GM12878 (cell line): ENCODE measurements at regions not wholly inside any gene's neighbourhood (a gene's known extent, or its start where the extent isn't known, plus 50 kb on each side); places are given as distances from the start of the nearest gene placed in this dataset.

Source experiments
- ATAC-seq: fragments of 200-7000 bp; cut with Tn5 transposase; 3 replicates; pipeline ENCODE4 v1.9.1; 2020; ENCODE audit warnings: mild to moderate bottlenecking, moderate library complexity
- BruUV-seq: library from RNA; stranded (reverse); fragments of 400-500 nt; replicated peaks from 2 replicates; lab custom pipeline; 2021; lab: Mats Ljungman, UMichigan
- CTCF ChIA-PET: fragments of 300-600 bp; sonication (Branson Sonifier 250); formaldehyde crosslinking; extraction: SDS; loops from one replicate; lab custom pipeline; 2021; ENCODE audit warnings: inconsistent platforms; lab: Yijun Ruan, JAX
- POLR2A ChIA-PET: fragments of 350-600 bp; formaldehyde crosslinking; extraction: SDS; loops from one replicate; lab custom pipeline; 2021; ENCODE audit warnings: inconsistent platforms; lab: Charles Lee
- RAD21 ChIA-PET: fragments of 300-600 bp; sonication (Branson Sonifier 250); formaldehyde crosslinking; loops from one replicate; lab custom pipeline; 2023; ENCODE audit warnings: antibody characterized with exemption; ENCODE audit not compliant: unreplicated experiment; lab: Charles Lee
- SMC1A ChIA-PET: fragments of 300-600 bp; sonication (Branson Sonifier 250); formaldehyde crosslinking; loops from one replicate; lab custom pipeline; 2023; ENCODE audit not compliant: unreplicated experiment, uncharacterized antibody; lab: Charles Lee
- DNase-seq: peaks from one replicate; pipeline ENCODE4 v3.0.0-alpha.2; 2011; ENCODE audit warnings: low read depth, low spot score
- FAIRE-seq: peaks from 3 replicates; lab custom pipeline; 2011; peaks lifted over from hg19 to GRCh38; lab: Jason Lieb, UNC
- H2AFZ ChIP-seq: 2 replicates; pipeline ENCODE4 v1.6.0; 2011; ENCODE audit warnings: low read depth, low read length, control low read depth; ENCODE audit not compliant: control insufficient read depth
- H3K27ac ChIP-seq: 2 replicates; pipeline ENCODE4 v1.5.1; 2011; ENCODE audit warnings: control low read depth; ENCODE audit not compliant: control insufficient read depth, insufficient read depth
- H3K27me3 ChIP-seq, 2 experiments: replicated peaks in 1 of 2; 2 replicates each; pipeline versions ENCODE4 v1.6.0 to v1.6.1; 2011; ENCODE audit warnings: low read length in 1 of 2; ENCODE audit not compliant: control insufficient read depth in 2 of 2, insufficient read depth in 2 of 2
- H3K36me3 ChIP-seq, 2 experiments: 2 replicates each; pipeline ENCODE4 v1.5.1; 2011; ENCODE audit warnings: low read length in 1 of 2; ENCODE audit not compliant: control insufficient read depth in 2 of 2, insufficient read depth in 2 of 2
- H3K4me1 ChIP-seq: 2 replicates; pipeline ENCODE4 v1.6.1; 2011; ENCODE audit warnings: mild to moderate bottlenecking, low read length, moderate library complexity, mixed read lengths; ENCODE audit not compliant: control insufficient read depth, insufficient read depth
- H3K4me2 ChIP-seq: 2 replicates; pipeline ENCODE4 v1.6.0; 2011; ENCODE audit warnings: control low read depth; ENCODE audit not compliant: control insufficient read depth, insufficient read depth
- H3K4me3 ChIP-seq: fragments of 200-600 bp; sonication (generic); 2 replicates; pipeline ENCODE4 v1.5.1; 2016
- H3K79me2 ChIP-seq: 2 replicates; pipeline ENCODE4 v1.6.0; 2011; ENCODE audit warnings: low read length; ENCODE audit not compliant: control insufficient read depth, insufficient read depth
- H3K9ac ChIP-seq: 2 replicates; pipeline ENCODE4 v1.8.0; 2011; ENCODE audit warnings: low read length, control low read depth, mixed read lengths; ENCODE audit not compliant: control insufficient read depth, insufficient read depth
- H3K9me3 ChIP-seq: replicated peaks from 3 replicates; pipeline ENCODE4 v1.5.1; 2011; ENCODE audit warnings: mild to moderate bottlenecking, low read length; ENCODE audit not compliant: control insufficient read depth, insufficient read depth
- H4K20me1 ChIP-seq: 2 replicates; pipeline ENCODE4 v1.6.0; 2011; ENCODE audit not compliant: control insufficient read depth, insufficient read depth
- CHD2 ChIP-seq: IDR thresholded peaks from 2 replicates; pipeline ENCODE4 v1.6.1; 2011; ENCODE audit warnings: low read depth, low read length, improper control_type of control experiment, borderline replicate concordance
- MEF2A ChIP-seq: IDR thresholded peaks from 2 replicates; pipeline ENCODE4 v1.6.1; 2011; ENCODE audit warnings: low read depth, mild to moderate bottlenecking, low read length, moderate library complexity; ENCODE audit not compliant: insufficient read depth
- MYC ChIP-seq: IDR thresholded peaks from 2 replicates; pipeline ENCODE4 v1.6.1; 2011; ENCODE audit warnings: mild to moderate bottlenecking, low read length, moderate library complexity, inconsistent platforms; ENCODE audit not compliant: insufficient read depth, insufficient replicate concordance, insufficient read length, severe bottlenecking
- RAD51 ChIP-seq: fragments of 450-650 bp; IDR thresholded peaks from 2 replicates; pipeline ENCODE4 v1.6.1; 2016; ENCODE audit warnings: moderate library complexity, mild to moderate bottlenecking, inconsistent platforms
- SMAD5 ChIP-seq: IDR thresholded peaks from 2 replicates; pipeline ENCODE4 v1.6.1; 2016; ENCODE audit warnings: antibody characterized with exemption, low read depth
- SPI1 ChIP-seq: IDR thresholded peaks from 2 replicates; pipeline ENCODE4 v1.6.1; 2011; ENCODE audit warnings: low read depth, mild to moderate bottlenecking, low read length, moderate library complexity, borderline replicate concordance; ENCODE audit not compliant: insufficient read depth
- WGBS: methylation state at CpG from one replicate; pipeline ENCODE4 v1.1.6; 2016; ENCODE audit warnings: low lambda C conversion rate; ENCODE audit not compliant: insufficient replicate concordance, insufficient coverage; ENCODE audit errors: missing lambda C conversion rate; 5-methylcytosine and 5-hydroxymethylcytosine counted together
- in situ Hi-C: fragments of 300-500 bp; cut with MboI; formaldehyde crosslinking; loops from 9 replicates; pipeline ENCODE4 v1.14.3; 2018; ENCODE audit warnings: mixed read lengths
- intact Hi-C: fragments of 100-400 bp; cut with micrococcal nuclease; formaldehyde crosslinking; loops from one replicate; pipeline ENCODE4 v1.14.2; 2022; ENCODE audit not compliant: unreplicated experiment
- TF ChIP-seq, protein P1 (sequence below): IDR thresholded peaks from 2 replicates; pipeline ENCODE4 v1.6.1; 2012; ENCODE audit warnings: low read depth, low read length, improper control_type of control experiment
- TF ChIP-seq, protein P2 (sequence below): IDR thresholded peaks from 2 replicates; pipeline ENCODE4 v1.6.1; 2012; ENCODE audit warnings: low read depth, low read length, improper control_type of control experiment
- TF ChIP-seq, protein P3 (sequence below): fragments of 450-650 bp; formaldehyde crosslinking; IDR thresholded peaks from 2 replicates; pipeline ENCODE4 v1.4.0; 2020; ENCODE audit warnings: mild to moderate bottlenecking, moderate library complexity
- TF ChIP-seq, protein P4 (sequence below): IDR thresholded peaks from 2 replicates; pipeline ENCODE4 v1.6.1; 2011; ENCODE audit warnings: low read depth, mild to moderate bottlenecking, low read length, moderate library complexity, borderline replicate concordance; ENCODE audit errors: extremely low read depth
- TF ChIP-seq, protein P5 (sequence below): IDR thresholded peaks from 2 replicates; pipeline ENCODE4 v1.6.1; 2011; ENCODE audit warnings: mild to moderate bottlenecking, low read depth, low read length, moderate library complexity; ENCODE audit not compliant: insufficient replicate concordance
- TF ChIP-seq, protein P6 (sequence below): fragments of 150-350 bp; IDR thresholded peaks from 2 replicates; pipeline ENCODE4 v1.6.1; 2014; ENCODE audit warnings: mild to moderate bottlenecking, low read depth, low read length

DNA sequence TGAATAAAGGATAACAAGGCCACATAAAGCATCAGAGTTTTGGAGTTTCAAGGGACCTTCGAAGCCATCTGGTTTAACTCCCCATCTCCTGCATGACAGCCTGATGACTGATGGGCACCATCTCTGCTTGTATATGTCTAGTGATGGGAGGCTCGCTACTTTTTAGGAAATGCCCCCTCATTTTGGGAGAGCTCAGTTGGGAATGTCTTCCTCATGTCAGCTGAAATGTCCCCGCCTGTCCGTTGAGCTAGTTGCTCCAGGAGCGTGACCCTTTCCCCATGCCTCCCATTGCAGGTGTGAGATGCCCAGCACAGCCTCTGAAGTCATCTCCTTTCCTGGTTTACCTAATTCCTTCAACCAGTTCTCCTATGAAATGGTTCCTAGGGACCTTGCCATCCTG lies 69.6 kb upstream of the CAPRIN2 start:
- no peaks in the 10 kb centered on the region; the same call in 1 of the 2 replicates for H4K20me1 ChIP-seq
- no peak overlapping the region for H3K4me3 ChIP-seq
- no peaks in the 10 kb centered on the region for H3K36me3 ChIP-seq
- 53% methylated on average over 5 of the region's 5 CpGs for WGBS
- no TSS peak for BruUV-seq
- H3K9me3 ChIP-seq, result no peaks in the 10 kb centered on the region
- no peaks in the 10 kb centered on the region for H3K79me2 ChIP-seq
- no peak for DNase-seq
- H3K9ac ChIP-seq, result no peak overlapping the region
- ChIA-PET SMC1A (no interaction called here), POLR2A (interaction anchor here (0.6 kb wide), 1 partner anchor 204 kb away, joined by 4 read pairs; no protein-coding TSS in a partner anchor), RAD21 (no interaction called here), CTCF (interaction anchor here (0.5 kb wide), 2 partner anchors 342 to 1690 kb away, joined by 3 to 4 read pairs; no protein-coding TSS in a partner anchor)
- no peak overlapping the region for H3K27ac ChIP-seq
- H3K4me2 ChIP-seq, result no peak overlapping the region
- no peak overlapping the region for H2AFZ ChIP-seq
- ATAC-seq, result no peak
- intact Hi-C loops (no loop called here), in situ Hi-C loops (no loop called here)
- no peaks in the 10 kb centered on the region for H3K4me1 ChIP-seq
- TF ChIP-seq, protein P1, sequence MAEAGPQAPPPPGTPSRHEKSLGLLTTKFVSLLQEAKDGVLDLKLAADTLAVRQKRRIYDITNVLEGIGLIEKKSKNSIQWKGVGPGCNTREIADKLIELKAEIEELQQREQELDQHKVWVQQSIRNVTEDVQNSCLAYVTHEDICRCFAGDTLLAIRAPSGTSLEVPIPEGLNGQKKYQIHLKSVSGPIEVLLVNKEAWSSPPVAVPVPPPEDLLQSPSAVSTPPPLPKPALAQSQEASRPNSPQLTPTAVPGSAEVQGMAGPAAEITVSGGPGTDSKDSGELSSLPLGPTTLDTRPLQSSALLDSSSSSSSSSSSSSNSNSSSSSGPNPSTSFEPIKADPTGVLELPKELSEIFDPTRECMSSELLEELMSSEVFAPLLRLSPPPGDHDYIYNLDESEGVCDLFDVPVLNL, result no peak
- no peak for TF ChIP-seq CHD2
- TF ChIP-seq, protein P2, sequence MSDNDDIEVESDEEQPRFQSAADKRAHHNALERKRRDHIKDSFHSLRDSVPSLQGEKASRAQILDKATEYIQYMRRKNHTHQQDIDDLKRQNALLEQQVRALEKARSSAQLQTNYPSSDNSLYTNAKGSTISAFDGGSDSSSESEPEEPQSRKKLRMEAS, result no peak
- no peak for TF ChIP-seq MEF2A
- TF ChIP-seq SMAD5, result no peak
- TF ChIP-seq, protein P3, sequence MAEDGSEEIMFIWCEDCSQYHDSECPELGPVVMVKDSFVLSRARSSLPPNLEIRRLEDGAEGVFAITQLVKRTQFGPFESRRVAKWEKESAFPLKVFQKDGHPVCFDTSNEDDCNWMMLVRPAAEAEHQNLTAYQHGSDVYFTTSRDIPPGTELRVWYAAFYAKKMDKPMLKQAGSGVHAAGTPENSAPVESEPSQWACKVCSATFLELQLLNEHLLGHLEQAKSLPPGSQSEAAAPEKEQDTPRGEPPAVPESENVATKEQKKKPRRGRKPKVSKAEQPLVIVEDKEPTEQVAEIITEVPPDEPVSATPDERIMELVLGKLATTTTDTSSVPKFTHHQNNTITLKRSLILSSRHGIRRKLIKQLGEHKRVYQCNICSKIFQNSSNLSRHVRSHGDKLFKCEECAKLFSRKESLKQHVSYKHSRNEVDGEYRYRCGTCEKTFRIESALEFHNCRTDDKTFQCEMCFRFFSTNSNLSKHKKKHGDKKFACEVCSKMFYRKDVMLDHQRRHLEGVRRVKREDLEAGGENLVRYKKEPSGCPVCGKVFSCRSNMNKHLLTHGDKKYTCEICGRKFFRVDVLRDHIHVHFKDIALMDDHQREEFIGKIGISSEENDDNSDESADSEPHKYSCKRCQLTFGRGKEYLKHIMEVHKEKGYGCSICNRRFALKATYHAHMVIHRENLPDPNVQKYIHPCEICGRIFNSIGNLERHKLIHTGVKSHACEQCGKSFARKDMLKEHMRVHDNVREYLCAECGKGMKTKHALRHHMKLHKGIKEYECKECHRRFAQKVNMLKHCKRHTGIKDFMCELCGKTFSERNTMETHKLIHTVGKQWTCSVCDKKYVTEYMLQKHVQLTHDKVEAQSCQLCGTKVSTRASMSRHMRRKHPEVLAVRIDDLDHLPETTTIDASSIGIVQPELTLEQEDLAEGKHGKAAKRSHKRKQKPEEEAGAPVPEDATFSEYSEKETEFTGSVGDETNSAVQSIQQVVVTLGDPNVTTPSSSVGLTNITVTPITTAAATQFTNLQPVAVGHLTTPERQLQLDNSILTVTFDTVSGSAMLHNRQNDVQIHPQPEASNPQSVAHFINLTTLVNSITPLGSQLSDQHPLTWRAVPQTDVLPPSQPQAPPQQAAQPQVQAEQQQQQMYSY, result no peak
- TF ChIP-seq, protein P4, sequence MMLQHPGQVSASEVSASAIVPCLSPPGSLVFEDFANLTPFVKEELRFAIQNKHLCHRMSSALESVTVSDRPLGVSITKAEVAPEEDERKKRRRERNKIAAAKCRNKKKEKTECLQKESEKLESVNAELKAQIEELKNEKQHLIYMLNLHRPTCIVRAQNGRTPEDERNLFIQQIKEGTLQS, result no peak
- TF ChIP-seq, protein P5, sequence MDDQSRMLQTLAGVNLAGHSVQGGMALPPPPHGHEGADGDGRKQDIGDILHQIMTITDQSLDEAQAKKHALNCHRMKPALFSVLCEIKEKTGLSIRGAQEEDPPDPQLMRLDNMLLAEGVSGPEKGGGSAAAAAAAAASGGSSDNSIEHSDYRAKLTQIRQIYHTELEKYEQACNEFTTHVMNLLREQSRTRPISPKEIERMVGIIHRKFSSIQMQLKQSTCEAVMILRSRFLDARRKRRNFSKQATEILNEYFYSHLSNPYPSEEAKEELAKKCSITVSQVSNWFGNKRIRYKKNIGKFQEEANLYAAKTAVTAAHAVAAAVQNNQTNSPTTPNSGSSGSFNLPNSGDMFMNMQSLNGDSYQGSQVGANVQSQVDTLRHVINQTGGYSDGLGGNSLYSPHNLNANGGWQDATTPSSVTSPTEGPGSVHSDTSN, result no peak
- no peak for TF ChIP-seq RAD51
- TF ChIP-seq, protein P6, sequence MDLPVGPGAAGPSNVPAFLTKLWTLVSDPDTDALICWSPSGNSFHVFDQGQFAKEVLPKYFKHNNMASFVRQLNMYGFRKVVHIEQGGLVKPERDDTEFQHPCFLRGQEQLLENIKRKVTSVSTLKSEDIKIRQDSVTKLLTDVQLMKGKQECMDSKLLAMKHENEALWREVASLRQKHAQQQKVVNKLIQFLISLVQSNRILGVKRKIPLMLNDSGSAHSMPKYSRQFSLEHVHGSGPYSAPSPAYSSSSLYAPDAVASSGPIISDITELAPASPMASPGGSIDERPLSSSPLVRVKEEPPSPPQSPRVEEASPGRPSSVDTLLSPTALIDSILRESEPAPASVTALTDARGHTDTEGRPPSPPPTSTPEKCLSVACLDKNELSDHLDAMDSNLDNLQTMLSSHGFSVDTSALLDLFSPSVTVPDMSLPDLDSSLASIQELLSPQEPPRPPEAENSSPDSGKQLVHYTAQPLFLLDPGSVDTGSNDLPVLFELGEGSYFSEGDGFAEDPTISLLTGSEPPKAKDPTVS, result no peak
- TF ChIP-seq SPI1, result no peak
- TF ChIP-seq MYC, result no peak
- FAIRE-seq, result no peak
- H3K27me3 ChIP-seq, result peaks cover 4 to 7% of the 10 kb centered on the region in 2 experiments
